ENCODE measurements at regions not wholly inside any gene's neighbourhood (a gene's known extent, or its start where the extent isn't known, plus 50 kb on each side); places are given as distances from the start of the nearest gene placed in this dataset.

DNA sequence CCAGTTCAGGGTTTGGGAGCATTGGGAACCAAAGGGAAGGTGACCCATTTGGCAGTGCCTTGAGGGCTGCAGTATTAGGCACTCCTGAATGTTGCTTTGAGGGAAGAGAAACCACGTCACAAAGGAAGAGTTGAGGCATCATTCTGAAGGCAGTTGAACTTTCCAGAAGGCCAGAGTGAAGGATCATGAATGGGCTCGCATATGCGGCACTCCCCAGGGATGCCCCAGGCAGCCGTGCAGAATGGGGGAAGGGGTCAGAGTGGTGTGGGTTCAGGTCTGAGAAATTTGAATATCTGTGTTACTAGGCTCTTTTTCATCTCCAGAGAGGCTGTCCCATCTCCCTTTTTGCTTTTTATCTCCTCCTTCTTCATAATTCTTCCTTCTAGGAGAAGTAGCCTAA is 60.6 kb upstream of the HMHB1 start:
- Histone ChIP-seq H3K4me1 (ENCODE audit: control insufficient read depth in 2 of 2, insufficient read depth in 2 of 2, low read length in 2 of 2) (no peaks in the 10 kb centered on the region), H3K9me3 (ENCODE audit: control insufficient read depth in 2 of 2, insufficient read depth in 1 of 2, low read length in 1 of 2) (no peaks in the 10 kb centered on the region), H3K27ac (ENCODE audit: low read depth in 1 of 2, low read length in 1 of 2) (no peak overlapping the region), H3K36me3 (ENCODE audit: control insufficient read depth in 2 of 2, insufficient read depth in 2 of 2, low read length in 1 of 2) (no peaks in the 10 kb centered on the region), H3K27me3 (ENCODE audit: control insufficient read depth in 2 of 2, insufficient read depth in 1 of 2, low read length in 1 of 2) (no peaks in the 10 kb centered on the region), H3K4me3 (ENCODE audit: low read length in 2 of 2) (no peak overlapping the region)
- no peak for DNase-seq (ENCODE audit: low read depth in 6 of 9, low spot score in 9 of 9)
- WGBS: 97% methylated on average over 4 of the region's 4 CpGs

DNA sequence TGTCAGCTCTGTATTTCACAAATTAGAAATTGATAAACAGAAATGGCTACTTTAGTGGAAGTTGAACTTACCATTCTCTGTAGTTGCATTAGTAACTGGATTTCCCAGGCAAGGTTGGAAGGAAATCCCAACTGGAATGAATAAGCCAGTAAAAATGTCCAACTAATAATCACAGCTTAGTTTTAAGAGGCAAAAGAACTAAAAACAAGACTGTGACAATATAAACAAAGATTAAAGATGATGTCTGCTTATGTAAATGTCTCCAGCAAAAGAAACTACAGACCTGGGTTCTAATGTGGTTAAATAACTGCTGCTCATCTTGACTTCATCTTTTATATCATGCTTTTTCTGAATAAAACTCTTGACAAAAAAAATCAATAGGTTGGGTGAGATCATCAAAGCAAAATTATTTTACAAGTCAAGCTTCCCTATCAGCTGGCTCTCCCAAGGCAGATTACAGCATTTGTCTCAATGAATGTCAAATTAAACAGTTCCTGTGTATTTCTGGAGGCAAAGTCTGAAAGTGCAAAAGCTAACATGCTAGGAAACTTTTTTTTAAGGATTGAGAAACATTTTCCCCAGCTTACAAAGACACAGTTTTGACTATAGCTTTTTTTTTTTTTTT is 62.3 kb upstream of the HMHB1 start:
- no peak overlapping the region for H3K27ac ChIP-seq (ENCODE audit: low read depth in 1 of 2, low read length in 1 of 2)
- H3K27me3 ChIP-seq (ENCODE audit: control insufficient read depth in 2 of 2, insufficient read depth in 1 of 2, low read length in 1 of 2): no peaks in the 10 kb centered on the region
- H3K9me3 ChIP-seq (ENCODE audit: control insufficient read depth in 2 of 2, insufficient read depth in 1 of 2, low read length in 1 of 2): no peaks in the 10 kb centered on the region
- no peak for DNase-seq (ENCODE audit: low read depth in 6 of 9, low spot score in 9 of 9)
- H3K36me3 ChIP-seq (ENCODE audit: control insufficient read depth in 2 of 2, insufficient read depth in 2 of 2, low read length in 1 of 2): no peaks in the 10 kb centered on the region
- no peaks in the 10 kb centered on the region for H3K4me1 ChIP-seq (ENCODE audit: control insufficient read depth in 2 of 2, insufficient read depth in 2 of 2, low read length in 2 of 2)
- H3K4me3 ChIP-seq (ENCODE audit: low read length in 2 of 2): no peak overlapping the region

DNA sequence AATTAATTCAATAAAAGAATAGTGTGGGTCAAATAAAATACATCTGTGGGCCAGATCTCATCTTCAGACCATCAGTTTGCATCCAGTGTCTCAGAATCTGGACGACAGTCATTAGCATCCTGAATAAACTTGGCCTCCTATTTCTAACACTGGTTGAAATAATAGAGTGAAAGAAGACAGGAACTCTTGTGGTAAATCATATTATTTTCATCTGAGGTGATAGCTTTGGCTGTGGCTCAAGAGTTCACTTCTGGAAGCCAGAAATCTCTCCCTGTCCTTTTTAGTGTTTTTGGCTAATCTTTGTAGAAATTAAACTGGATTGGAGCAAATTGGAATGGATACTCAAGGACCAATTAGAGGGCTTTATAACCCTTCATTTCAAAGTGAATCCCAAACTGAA is 63.4 kb upstream of the HMHB1 start:
- Histone ChIP-seq H3K36me3 (ENCODE audit: control insufficient read depth in 2 of 2, insufficient read depth in 2 of 2, low read length in 1 of 2) (no peaks in the 10 kb centered on the region), H3K27me3 (ENCODE audit: control insufficient read depth in 2 of 2, insufficient read depth in 1 of 2, low read length in 1 of 2) (no peaks in the 10 kb centered on the region), H3K9me3 (ENCODE audit: control insufficient read depth in 2 of 2, insufficient read depth in 1 of 2, low read length in 1 of 2) (no peaks in the 10 kb centered on the region), H3K4me1 (ENCODE audit: control insufficient read depth in 2 of 2, insufficient read depth in 2 of 2, low read length in 2 of 2) (no peaks in the 10 kb centered on the region), H3K27ac (ENCODE audit: low read depth in 1 of 2, low read length in 1 of 2) (no peak overlapping the region), H3K4me3 (ENCODE audit: low read length in 2 of 2) (no peak overlapping the region)
- WGBS: 90% methylated on average over 1 of the region's 1 CpG
- no peak for DNase-seq (ENCODE audit: low read depth in 6 of 9, low spot score in 9 of 9)

DNA sequence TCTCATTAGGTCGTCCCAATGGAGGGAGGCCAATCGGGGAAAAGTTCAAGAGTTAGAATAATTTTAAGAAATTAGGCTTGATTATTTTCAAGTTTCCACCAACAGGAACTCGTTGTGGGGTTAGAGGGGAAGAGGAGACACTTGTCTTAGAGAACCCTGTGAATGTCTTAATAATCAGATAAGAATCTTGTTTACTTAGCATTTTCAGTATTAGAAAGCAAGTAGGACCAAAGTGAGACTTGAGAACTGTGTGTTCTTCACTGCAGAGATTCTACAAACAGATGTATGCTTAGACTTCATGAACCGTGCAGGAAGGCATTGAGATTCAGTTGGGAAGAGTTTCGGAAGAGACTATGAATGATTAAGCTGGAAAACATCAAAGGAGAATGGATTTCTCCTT is 69.0 kb upstream of the HMHB1 start:
- 94% methylated on average over 5 of the region's 5 CpGs for WGBS
- no peaks in the 10 kb centered on the region for H3K9me3 ChIP-seq (ENCODE audit: control insufficient read depth in 2 of 2, insufficient read depth in 1 of 2, low read length in 1 of 2)
- H3K4me1 ChIP-seq (ENCODE audit: control insufficient read depth in 2 of 2, insufficient read depth in 2 of 2, low read length in 2 of 2): no peaks in the 10 kb centered on the region
- no peak overlapping the region for H3K4me3 ChIP-seq (ENCODE audit: low read length in 2 of 2)
- no peak for DNase-seq (ENCODE audit: low read depth in 6 of 9, low spot score in 9 of 9)
- H3K36me3 ChIP-seq (ENCODE audit: control insufficient read depth in 2 of 2, insufficient read depth in 2 of 2, low read length in 1 of 2): no peaks in the 10 kb centered on the region
- no peaks in the 10 kb centered on the region for H3K27me3 ChIP-seq (ENCODE audit: control insufficient read depth in 2 of 2, insufficient read depth in 1 of 2, low read length in 1 of 2)
- H3K27ac ChIP-seq (ENCODE audit: low read depth in 1 of 2, low read length in 1 of 2): no peak overlapping the region

DNA sequence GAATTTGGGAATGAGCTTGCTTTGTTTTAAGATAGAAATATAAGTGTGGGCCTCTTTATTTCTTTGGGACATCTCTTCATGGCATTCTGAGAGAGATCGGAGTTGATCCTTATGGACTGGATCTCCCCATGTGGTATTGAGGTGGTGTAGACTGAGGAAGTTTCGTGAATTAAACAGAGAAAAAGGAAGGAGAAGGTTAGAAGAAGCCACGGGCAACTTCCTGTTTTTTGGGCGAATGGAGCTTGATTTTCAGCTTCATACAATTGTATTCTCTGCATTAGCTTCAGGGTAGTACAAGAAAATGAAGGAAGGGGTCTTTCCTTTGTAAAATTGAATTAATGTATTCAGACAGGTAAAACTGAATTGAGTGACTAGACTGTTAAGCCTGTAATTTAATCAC is 70.5 kb upstream of the HMHB1 start:
- Histone ChIP-seq H3K27ac (ENCODE audit: low read depth in 1 of 2, low read length in 1 of 2) (no peak overlapping the region), H3K36me3 (ENCODE audit: control insufficient read depth in 2 of 2, insufficient read depth in 2 of 2, low read length in 1 of 2) (no peaks in the 10 kb centered on the region), H3K4me3 (ENCODE audit: low read length in 2 of 2) (no peak overlapping the region), H3K4me1 (ENCODE audit: control insufficient read depth in 2 of 2, insufficient read depth in 2 of 2, low read length in 2 of 2) (no peaks in the 10 kb centered on the region), H3K27me3 (ENCODE audit: control insufficient read depth in 2 of 2, insufficient read depth in 1 of 2, low read length in 1 of 2) (no peaks in the 10 kb centered on the region), H3K9me3 (ENCODE audit: control insufficient read depth in 2 of 2, insufficient read depth in 1 of 2, low read length in 1 of 2) (no peaks in the 10 kb centered on the region)
- no peak for DNase-seq (ENCODE audit: low read depth in 6 of 9, low spot score in 9 of 9)
- 33% methylated on average over 4 of the region's 4 CpGs for WGBS

DNA sequence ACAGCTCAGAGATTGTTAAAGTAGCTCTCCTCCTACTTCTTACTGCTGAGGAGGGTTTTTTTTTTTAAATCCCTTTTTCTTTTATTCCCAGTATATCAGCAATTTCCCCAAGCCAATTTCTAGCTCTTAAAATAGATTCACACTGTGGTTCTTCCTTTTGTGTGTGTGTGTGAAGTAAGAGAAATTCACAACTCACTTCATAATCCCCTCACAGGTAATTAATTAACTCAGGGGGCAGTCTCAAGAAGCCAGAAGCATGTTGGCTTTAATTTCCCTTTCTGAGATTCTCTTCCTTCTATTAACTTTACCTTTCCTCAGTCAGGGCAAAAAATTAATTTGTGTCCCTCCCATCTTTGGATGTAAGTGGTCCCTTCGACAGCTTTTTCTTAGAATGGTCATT is 71.0 kb upstream of the HMHB1 start:
- Histone ChIP-seq H3K27me3 (ENCODE audit: control insufficient read depth in 2 of 2, insufficient read depth in 1 of 2, low read length in 1 of 2) (no peaks in the 10 kb centered on the region), H3K4me3 (ENCODE audit: low read length in 2 of 2) (no peak overlapping the region), H3K27ac (ENCODE audit: low read depth in 1 of 2, low read length in 1 of 2) (no peak overlapping the region), H3K36me3 (ENCODE audit: control insufficient read depth in 2 of 2, insufficient read depth in 2 of 2, low read length in 1 of 2) (no peaks in the 10 kb centered on the region), H3K4me1 (ENCODE audit: control insufficient read depth in 2 of 2, insufficient read depth in 2 of 2, low read length in 2 of 2) (no peaks in the 10 kb centered on the region), H3K9me3 (ENCODE audit: control insufficient read depth in 2 of 2, insufficient read depth in 1 of 2, low read length in 1 of 2) (no peaks in the 10 kb centered on the region)
- no peak for DNase-seq (ENCODE audit: low read depth in 6 of 9, low spot score in 9 of 9)
- WGBS: 36% methylated on average over 1 of the region's 1 CpG

DNA sequence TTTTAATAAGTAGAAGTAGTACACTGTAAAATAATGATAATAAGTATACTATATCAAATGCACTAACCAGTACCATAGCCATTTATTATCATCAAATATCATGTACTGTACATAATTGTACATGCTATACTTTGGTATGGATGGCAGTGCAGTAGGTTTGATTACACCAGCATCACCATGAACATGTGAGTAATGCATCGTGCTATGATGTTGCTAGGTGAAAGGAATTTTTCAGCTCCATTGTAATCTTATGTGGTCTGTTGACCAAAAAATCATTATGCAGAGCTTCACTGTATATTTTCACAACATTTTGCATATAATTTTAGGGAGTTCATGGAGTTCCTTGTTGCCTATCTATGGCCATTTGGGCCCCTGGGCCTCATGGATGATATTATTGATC is 72.2 kb upstream of the HMHB1 start:
- Histone ChIP-seq H3K4me3 (ENCODE audit: low read length in 2 of 2) (no peak overlapping the region), H3K36me3 (ENCODE audit: control insufficient read depth in 2 of 2, insufficient read depth in 2 of 2, low read length in 1 of 2) (no peaks in the 10 kb centered on the region), H3K9me3 (ENCODE audit: control insufficient read depth in 2 of 2, insufficient read depth in 1 of 2, low read length in 1 of 2) (no peaks in the 10 kb centered on the region), H3K27me3 (ENCODE audit: control insufficient read depth in 2 of 2, insufficient read depth in 1 of 2, low read length in 1 of 2) (no peaks in the 10 kb centered on the region), H3K4me1 (ENCODE audit: control insufficient read depth in 2 of 2, insufficient read depth in 2 of 2, low read length in 2 of 2) (no peaks in the 10 kb centered on the region), H3K27ac (ENCODE audit: low read depth in 1 of 2, low read length in 1 of 2) (no peak overlapping the region)
- WGBS: 100% methylated on average over 1 of the region's 1 CpG
- DNase-seq (ENCODE audit: low read depth in 6 of 9, low spot score in 9 of 9): no peak

DNA sequence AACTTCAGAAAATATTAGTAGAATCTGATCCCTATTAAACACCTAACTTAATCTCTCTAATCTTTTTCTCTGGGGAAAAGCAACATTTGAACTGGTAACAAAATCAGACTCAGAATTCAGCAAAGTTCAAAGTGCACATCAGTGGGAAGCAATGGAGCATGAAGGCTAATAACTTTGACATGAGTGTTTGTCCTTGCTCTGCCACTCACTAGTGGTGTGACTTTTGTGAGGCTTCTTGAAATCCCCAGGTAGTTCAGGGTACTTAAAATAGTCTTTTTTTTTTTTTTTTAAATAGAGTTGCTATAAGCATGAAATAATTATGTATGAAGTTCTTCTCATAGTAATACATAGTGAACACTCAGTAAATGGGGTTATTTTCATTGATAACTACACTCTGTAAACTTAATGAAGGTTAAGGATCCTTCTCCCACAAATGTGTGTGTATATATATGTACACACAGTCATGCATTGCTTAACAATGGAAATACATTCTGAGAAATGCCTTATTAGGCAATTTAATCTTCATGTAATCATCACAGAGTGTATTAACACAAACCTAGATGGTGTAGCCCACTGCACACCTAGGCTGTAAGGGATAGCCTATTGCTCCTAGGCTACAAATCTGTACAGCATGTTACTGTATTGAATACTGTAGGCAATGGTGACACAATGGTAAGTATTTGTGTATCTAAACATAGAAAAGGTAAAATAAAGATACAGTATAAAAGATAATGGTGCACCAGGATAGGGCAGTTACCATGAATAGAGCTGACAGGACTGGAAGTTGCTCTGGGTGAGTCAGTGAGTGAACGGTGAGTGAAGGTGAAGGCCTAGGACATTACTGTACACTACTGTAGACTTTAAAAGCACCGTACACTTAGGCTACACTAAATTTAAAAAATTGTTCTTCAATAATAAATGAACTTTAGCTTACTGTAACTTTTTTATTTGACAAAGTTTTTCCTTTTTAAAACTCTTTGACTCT is 73.3 kb upstream of the HMHB1 start:
- WGBS: 97% methylated on average over 2 of the region's 2 CpGs
- no peaks in the 10 kb centered on the region for H3K27me3 ChIP-seq (ENCODE audit: control insufficient read depth in 2 of 2, insufficient read depth in 1 of 2, low read length in 1 of 2)

DNA sequence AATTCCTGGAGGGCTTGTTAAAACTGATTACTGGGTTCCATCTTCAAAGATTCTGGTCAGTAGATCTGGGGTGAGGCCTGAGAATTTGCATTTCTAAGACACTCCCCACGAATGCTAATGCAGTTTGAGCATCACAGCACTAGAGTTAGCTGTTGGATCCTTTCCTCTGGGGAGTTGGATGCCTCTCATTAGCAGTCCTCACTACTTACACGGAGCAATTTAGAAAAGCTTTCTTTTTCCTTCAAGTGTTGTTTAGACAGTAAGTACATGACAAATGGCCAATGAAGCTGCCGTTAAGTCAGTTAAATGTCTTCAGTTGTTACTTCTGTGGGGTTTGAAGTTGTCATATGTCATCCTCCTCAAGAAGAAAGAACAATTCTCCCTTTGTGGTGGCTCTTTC is 74.9 kb upstream of the HMHB1 start:
- Histone ChIP-seq H3K27me3 (ENCODE audit: control insufficient read depth in 2 of 2, insufficient read depth in 1 of 2, low read length in 1 of 2) (no peaks in the 10 kb centered on the region), H3K9me3 (ENCODE audit: control insufficient read depth in 2 of 2, insufficient read depth in 1 of 2, low read length in 1 of 2) (no peaks in the 10 kb centered on the region), H3K36me3 (ENCODE audit: control insufficient read depth in 2 of 2, insufficient read depth in 2 of 2, low read length in 1 of 2) (no peaks in the 10 kb centered on the region), H3K4me3 (ENCODE audit: low read length in 2 of 2) (no peak overlapping the region), H3K27ac (ENCODE audit: low read depth in 1 of 2, low read length in 1 of 2) (no peak overlapping the region), H3K4me1 (ENCODE audit: control insufficient read depth in 2 of 2, insufficient read depth in 2 of 2, low read length in 2 of 2) (no peaks in the 10 kb centered on the region)
- WGBS: 71% methylated on average over 3 of the region's 3 CpGs
- DNase-seq (ENCODE audit: low read depth in 6 of 9, low spot score in 9 of 9): no peak

More for the DNA sequence above, 73.3 kb upstream of the HMHB1 start:
- no peaks in the 10 kb centered on the region for H3K36me3 ChIP-seq (ENCODE audit: control insufficient read depth in 2 of 2, insufficient read depth in 2 of 2, low read length in 1 of 2)
- no peak for DNase-seq (ENCODE audit: low read depth in 6 of 9, low spot score in 9 of 9)
- H3K4me1 ChIP-seq (ENCODE audit: control insufficient read depth in 2 of 2, insufficient read depth in 2 of 2, low read length in 2 of 2): no peaks in the 10 kb centered on the region
- H3K9me3 ChIP-seq (ENCODE audit: control insufficient read depth in 2 of 2, insufficient read depth in 1 of 2, low read length in 1 of 2): no peaks in the 10 kb centered on the region
- no peak overlapping the region for H3K27ac ChIP-seq (ENCODE audit: low read depth in 1 of 2, low read length in 1 of 2)
- no peak overlapping the region for H3K4me3 ChIP-seq (ENCODE audit: low read length in 2 of 2)

Measured in thymus (tissue), 11 donors.